Epithelial cell of esophagus (primary cell): ENCODE measurements at regions not wholly inside any gene's neighbourhood (a gene's known extent, or its start where the extent isn't known, plus 50 kb on each side); places are given as distances from the start of the nearest gene placed in this dataset.

Experiments
- DNase-seq: peaks from one replicate; pipeline ENCODE4 v3.0.0; 2010; ENCODE audit warnings: low read depth
- H3K4me3 ChIP-seq: 2 replicates; pipeline ENCODE4 v1.5.1; 2011; ENCODE audit warnings: mild to moderate bottlenecking, low read length, control low read depth
- CTCF ChIP-seq: IDR thresholded peaks from 2 replicates; pipeline ENCODE4 v1.5.1; 2011; ENCODE audit warnings: low read depth, mild to moderate bottlenecking, low read length, control low read depth, inconsistent platforms; ENCODE audit not compliant: insufficient read depth; ENCODE audit errors: missing control alignments

- DNase-seq = peak; percentile 66
- no peak for TF ChIP-seq CTCF
- no peak overlapping the region for H3K4me3 ChIP-seq
Measured at GRCh38 chr6:8990075-8990474, 554.7 kb upstream of the SLC35B3 start.

GRCh38 chr6:8983202-8983688 lies 547.9 kb upstream of the SLC35B3 start:
- TF ChIP-seq CTCF = peak; percentile 95
- peak overlapping the region; percentile 12 for H3K4me3 ChIP-seq
- DNase-seq = peak; percentile 65

- H3K4me3 ChIP-seq = peak overlapping the region; percentile 12
- TF ChIP-seq CTCF = no peak
- no peak for DNase-seq
Measured at GRCh38 chr6:8982668-8983067, 547.3 kb upstream of the SLC35B3 start.

GRCh38 chr6:8973395-8973794 lies 538.0 kb upstream of the SLC35B3 start:
- H3K4me3 ChIP-seq = no peak overlapping the region
- no peak for TF ChIP-seq CTCF
- DNase-seq = no peak

- no peak for DNase-seq
- TF ChIP-seq CTCF = no peak
Measured at GRCh38 chr6:8969747-8970146, 534.4 kb upstream of the SLC35B3 start.

GRCh38 chr6:8958894-8959511 lies 523.7 kb upstream of the SLC35B3 start:
- no peak for DNase-seq
- TF ChIP-seq CTCF = no peak

More at GRCh38 chr6:8969747-8970146, 534.4 kb upstream of the SLC35B3 start:
- H3K4me3 ChIP-seq = no peak overlapping the region

GRCh38 chr6:8953310-8953709 lies 518.0 kb upstream of the SLC35B3 start:
- no peak overlapping the region for H3K4me3 ChIP-seq
- TF ChIP-seq CTCF = no peak
- DNase-seq = no peak

More at GRCh38 chr6:8958894-8959511, 523.7 kb upstream of the SLC35B3 start:
- no peak overlapping the region for H3K4me3 ChIP-seq
